Esophagus muscularis mucosa (tissue), 3 donors: ENCODE measurements at regions not wholly inside any gene's neighbourhood (a gene's known extent, or its start where the extent isn't known, plus 50 kb on each side); places are given as distances from the start of the nearest gene placed in this dataset.

Experiments used
- POLR2A ChIP-seq: fragments of 450-650 bp; IDR thresholded peaks from one replicate; pipeline ENCODE4 v1.6.1; 2017; ENCODE audit warnings: antibody characterized with exemption, moderate library complexity, mild to moderate bottlenecking, low read depth
- POLR2AphosphoS5 ChIP-seq, 2 donors: sonication (generic); formaldehyde crosslinking; IDR thresholded peaks; one replicate each; pipeline ENCODE4 v1.6.1; 2017; ENCODE audit warnings: antibody characterized with exemption in 2 of 2
- TF ChIP-seq, protein P1 (sequence below), 3 experiments: fragments of 200-600 bp in 2 of 3; fragments of 450-650 bp in 1 of 3; sonication (generic) in 2 of 3; IDR thresholded peaks; one replicate each; pipeline ENCODE4 v1.5.1; 2017 to 2019; ENCODE audit warnings: antibody characterized with exemption in 3 of 3, mild to moderate bottlenecking in 2 of 3, moderate library complexity in 1 of 3

DNA sequence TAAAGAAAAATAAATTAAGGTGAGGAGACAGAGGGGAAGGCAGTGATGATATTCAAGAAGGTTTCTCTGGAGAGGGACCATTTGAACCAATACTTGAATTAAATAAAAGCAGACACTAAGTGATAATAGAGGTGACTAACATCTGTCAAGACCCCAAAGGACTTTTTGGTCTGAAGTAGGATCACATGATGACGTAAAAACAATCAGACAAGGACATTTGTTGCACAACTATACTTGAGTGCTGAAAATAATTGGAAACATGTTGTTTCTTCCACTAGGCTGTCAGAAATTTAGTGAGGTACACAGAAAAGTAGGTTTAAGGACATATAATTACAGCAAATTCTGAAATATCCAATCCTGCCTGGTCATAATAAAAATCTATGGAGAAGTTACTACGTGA is 179.5 kb downstream of the WNT5A start:
- no peak for TF ChIP-seq POLR2A
- TF ChIP-seq, protein P1, sequence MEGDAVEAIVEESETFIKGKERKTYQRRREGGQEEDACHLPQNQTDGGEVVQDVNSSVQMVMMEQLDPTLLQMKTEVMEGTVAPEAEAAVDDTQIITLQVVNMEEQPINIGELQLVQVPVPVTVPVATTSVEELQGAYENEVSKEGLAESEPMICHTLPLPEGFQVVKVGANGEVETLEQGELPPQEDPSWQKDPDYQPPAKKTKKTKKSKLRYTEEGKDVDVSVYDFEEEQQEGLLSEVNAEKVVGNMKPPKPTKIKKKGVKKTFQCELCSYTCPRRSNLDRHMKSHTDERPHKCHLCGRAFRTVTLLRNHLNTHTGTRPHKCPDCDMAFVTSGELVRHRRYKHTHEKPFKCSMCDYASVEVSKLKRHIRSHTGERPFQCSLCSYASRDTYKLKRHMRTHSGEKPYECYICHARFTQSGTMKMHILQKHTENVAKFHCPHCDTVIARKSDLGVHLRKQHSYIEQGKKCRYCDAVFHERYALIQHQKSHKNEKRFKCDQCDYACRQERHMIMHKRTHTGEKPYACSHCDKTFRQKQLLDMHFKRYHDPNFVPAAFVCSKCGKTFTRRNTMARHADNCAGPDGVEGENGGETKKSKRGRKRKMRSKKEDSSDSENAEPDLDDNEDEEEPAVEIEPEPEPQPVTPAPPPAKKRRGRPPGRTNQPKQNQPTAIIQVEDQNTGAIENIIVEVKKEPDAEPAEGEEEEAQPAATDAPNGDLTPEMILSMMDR (IDR thresholded peaks at IDR 0.05), result no peak
- TF ChIP-seq POLR2AphosphoS5 (IDR thresholded peaks at IDR 0.05), result no peak
